GM23338 (cell line): ENCODE measurements at regions not wholly inside any gene's neighbourhood (a gene's known extent, or its start where the extent isn't known, plus 50 kb on each side); places are given as distances from the start of the nearest gene placed in this dataset.

Experiments used
- ATAC-seq: fragments of 200-7000 bp; cut with Tn5 transposase; 3 replicates; pipeline ENCODE4 v1.9.1; 2020
- DNase-seq: peaks from one replicate; pipeline ENCODE4 v3.0.0-alpha.2; 2015; ENCODE audit warnings: low spot score
- H2AFZ ChIP-seq: fragments of 200-600 bp; sonication (generic); 2 replicates; pipeline ENCODE4 v1.8.0; 2016; ENCODE audit warnings: antibody characterized with exemption, mild to moderate bottlenecking, moderate library complexity
- H3F3A ChIP-seq: fragments of 200-600 bp; sonication (generic); replicated peaks from 2 replicates; pipeline ENCODE4 v1.8.0; 2017; ENCODE audit warnings: antibody characterized with exemption, mixed run types, low read depth
- H3K27ac ChIP-seq: fragments of 200-600 bp; sonication (generic); 2 replicates; pipeline ENCODE4 v1.6.1; 2016; ENCODE audit warnings: low read depth
- H3K27me3 ChIP-seq: fragments of 200-600 bp; sonication (generic); 2 replicates; pipeline ENCODE4 v1.8.0; 2016; ENCODE audit warnings: mild to moderate bottlenecking, mixed run types, moderate library complexity; ENCODE audit not compliant: insufficient read depth
- H3K36me3 ChIP-seq: fragments of 200-600 bp; sonication (generic); 2 replicates; pipeline ENCODE4 v1.8.0; 2016; ENCODE audit warnings: mild to moderate bottlenecking; ENCODE audit not compliant: insufficient read depth
- H3K4me1 ChIP-seq: fragments of 200-600 bp; sonication (generic); 2 replicates; pipeline ENCODE4 v1.8.0; 2016; ENCODE audit warnings: mild to moderate bottlenecking, moderate library complexity; ENCODE audit not compliant: insufficient read depth
- H3K4me2 ChIP-seq: fragments of 200-600 bp; sonication (generic); 2 replicates; pipeline ENCODE4 v1.7.1; 2017; ENCODE audit warnings: mixed run types
- H3K4me3 ChIP-seq: fragments of 200-600 bp; sonication (generic); 2 replicates; pipeline ENCODE4 v1.6.1; 2016; ENCODE audit warnings: mixed run types
- H3K79me2 ChIP-seq: fragments of 200-600 bp; sonication (generic); replicated peaks from 2 replicates; pipeline ENCODE4 v1.8.0; 2017; ENCODE audit warnings: mild to moderate bottlenecking; ENCODE audit not compliant: insufficient read depth
- H3K9me2 ChIP-seq: fragments of 200-600 bp; sonication (generic); 2 replicates; pipeline ENCODE4 v1.8.0; 2017; ENCODE audit not compliant: insufficient read depth
- H4K20me1 ChIP-seq: fragments of 200-600 bp; sonication (generic); replicated peaks from 2 replicates; pipeline ENCODE4 v1.8.0; 2017; ENCODE audit warnings: mild to moderate bottlenecking; ENCODE audit not compliant: insufficient read depth
- H3K27ac Mint-ChIP-seq: 2 replicates; pipeline ENCODE4 v1.8.0; 2020; ENCODE audit warnings: inconsistent platforms, mild to moderate bottlenecking, moderate library complexity, mixed read lengths
- H3K27me3 Mint-ChIP-seq: 3 replicates; pipeline ENCODE4 v1.8.0; 2022; ENCODE audit warnings: low read depth, mild to moderate bottlenecking, moderate library complexity, mixed read lengths, inconsistent platforms; ENCODE audit not compliant: insufficient read depth, poor library complexity
- H3K36me3 Mint-ChIP-seq: 3 replicates; pipeline ENCODE4 v1.8.0; 2021; ENCODE audit warnings: low read depth, mild to moderate bottlenecking, inconsistent platforms, moderate library complexity, mixed read lengths
- H3K4me1 Mint-ChIP-seq: 3 replicates; pipeline ENCODE4 v1.8.0; 2020; ENCODE audit warnings: mild to moderate bottlenecking, inconsistent platforms, mixed read lengths
- H3K4me3 Mint-ChIP-seq: 3 replicates; pipeline ENCODE4 v1.8.0; 2021; ENCODE audit warnings: moderate library complexity, mild to moderate bottlenecking, inconsistent platforms, mixed read lengths
- H3K9me3 Mint-ChIP-seq: 3 replicates; pipeline ENCODE4 v1.8.0; 2020; ENCODE audit warnings: moderate library complexity, mild to moderate bottlenecking, inconsistent platforms, mixed read lengths
- CREB1 ChIP-seq: fragments of 250-450 bp; sonication (Bioruptor Pico); IDR thresholded peaks from 2 replicates; pipeline ENCODE4 v1.5.0; 2020; ENCODE audit warnings: low read depth, mild to moderate bottlenecking, moderate library complexity
- CTCF ChIP-seq, 2 experiments: fragments of 200-600 bp in 1 of 2; sonication (generic) in 1 of 2; conservative IDR thresholded peaks; 2 replicates each; pipeline versions ENCODE4 v1.5.1 to v1.6.1; 2016 to 2017; ENCODE audit warnings: antibody characterized with exemption in 2 of 2, low read depth in 2 of 2, mild to moderate bottlenecking in 2 of 2, moderate library complexity in 1 of 2
- ETS1 ChIP-seq: IDR thresholded peaks from 2 replicates; pipeline ENCODE4 v1.6.1; 2016; ENCODE audit warnings: antibody characterized with exemption
- EZH2 ChIP-seq: fragments of 200-600 bp; sonication (generic); IDR thresholded peaks from one replicate; pipeline ENCODE4 v1.8.0; 2017; ENCODE audit warnings: antibody characterized with exemption, mild to moderate bottlenecking, low read depth; ENCODE audit not compliant: unreplicated experiment
- EZH2phosphoT487 ChIP-seq: fragments of 200-600 bp; sonication (generic); IDR thresholded peaks from one replicate; pipeline ENCODE4 v1.8.1; 2018; ENCODE audit warnings: antibody characterized with exemption; ENCODE audit not compliant: unreplicated experiment
- JUNB ChIP-seq: IDR thresholded peaks from one replicate; pipeline ENCODE4 v1.6.1; 2016; ENCODE audit warnings: antibody characterized with exemption; ENCODE audit not compliant: unreplicated experiment
- NANOG ChIP-seq: IDR thresholded peaks from 2 replicates; pipeline ENCODE4 v1.6.1; 2016; ENCODE audit warnings: antibody characterized with exemption, borderline replicate concordance
- POLR2AphosphoS5 ChIP-seq: IDR thresholded peaks from 2 replicates; pipeline ENCODE4 v1.6.1; 2016; ENCODE audit warnings: antibody characterized with exemption, low read depth
- STAT1 ChIP-seq: IDR thresholded peaks from one replicate; pipeline ENCODE4 v1.6.1; 2016; ENCODE audit warnings: antibody characterized with exemption; ENCODE audit not compliant: unreplicated experiment
- ZNF114 ChIP-seq: fragments of 250-450 bp; sonication (Bioruptor Pico); IDR thresholded peaks from 2 replicates; pipeline ENCODE4 v1.5.0; 2020; ENCODE audit warnings: mild to moderate bottlenecking, moderate library complexity
- ZNF331 ChIP-seq: fragments of 250-450 bp; sonication (Bioruptor Pico); IDR thresholded peaks from 2 replicates; pipeline ENCODE4 v1.5.0; 2020; ENCODE audit warnings: low read depth, mild to moderate bottlenecking, moderate library complexity
- TF ChIP-seq, protein P1 (sequence below): IDR thresholded peaks from one replicate; pipeline ENCODE4 v1.6.1; 2018; ENCODE audit warnings: antibody characterized with exemption; ENCODE audit not compliant: unreplicated experiment
- TF ChIP-seq, protein P2 (sequence below): fragments of 250-450 bp; sonication (Bioruptor Pico); IDR thresholded peaks from 2 replicates; pipeline ENCODE4 v1.5.0; 2020; ENCODE audit warnings: mild to moderate bottlenecking, moderate library complexity

GRCh38 chr20:51955756-51956155 lies 153.4 kb upstream of the SALL4 start:
- no peak overlapping the region for H3K4me2 ChIP-seq
- no peak overlapping the region for H2AFZ ChIP-seq
- Mint-ChIP-seq H3K27ac (no peak overlapping the region), H3K4me1 (peaks cover 33% of the 10 kb centered on the region), H3K4me3 (no peak overlapping the region), H3K9me3 (peaks cover 5% of the 10 kb centered on the region), H3K27me3 (peaks cover 1% of the 10 kb centered on the region), H3K36me3 (peaks cover 5% of the 10 kb centered on the region; the same call in 2 of the 3 replicates)
- 0 out of 2 replicates have a peak, but pooled peaks cover 5% of the 10 kb centered on the region for H3F3A ChIP-seq
- TF ChIP-seq, protein P1, sequence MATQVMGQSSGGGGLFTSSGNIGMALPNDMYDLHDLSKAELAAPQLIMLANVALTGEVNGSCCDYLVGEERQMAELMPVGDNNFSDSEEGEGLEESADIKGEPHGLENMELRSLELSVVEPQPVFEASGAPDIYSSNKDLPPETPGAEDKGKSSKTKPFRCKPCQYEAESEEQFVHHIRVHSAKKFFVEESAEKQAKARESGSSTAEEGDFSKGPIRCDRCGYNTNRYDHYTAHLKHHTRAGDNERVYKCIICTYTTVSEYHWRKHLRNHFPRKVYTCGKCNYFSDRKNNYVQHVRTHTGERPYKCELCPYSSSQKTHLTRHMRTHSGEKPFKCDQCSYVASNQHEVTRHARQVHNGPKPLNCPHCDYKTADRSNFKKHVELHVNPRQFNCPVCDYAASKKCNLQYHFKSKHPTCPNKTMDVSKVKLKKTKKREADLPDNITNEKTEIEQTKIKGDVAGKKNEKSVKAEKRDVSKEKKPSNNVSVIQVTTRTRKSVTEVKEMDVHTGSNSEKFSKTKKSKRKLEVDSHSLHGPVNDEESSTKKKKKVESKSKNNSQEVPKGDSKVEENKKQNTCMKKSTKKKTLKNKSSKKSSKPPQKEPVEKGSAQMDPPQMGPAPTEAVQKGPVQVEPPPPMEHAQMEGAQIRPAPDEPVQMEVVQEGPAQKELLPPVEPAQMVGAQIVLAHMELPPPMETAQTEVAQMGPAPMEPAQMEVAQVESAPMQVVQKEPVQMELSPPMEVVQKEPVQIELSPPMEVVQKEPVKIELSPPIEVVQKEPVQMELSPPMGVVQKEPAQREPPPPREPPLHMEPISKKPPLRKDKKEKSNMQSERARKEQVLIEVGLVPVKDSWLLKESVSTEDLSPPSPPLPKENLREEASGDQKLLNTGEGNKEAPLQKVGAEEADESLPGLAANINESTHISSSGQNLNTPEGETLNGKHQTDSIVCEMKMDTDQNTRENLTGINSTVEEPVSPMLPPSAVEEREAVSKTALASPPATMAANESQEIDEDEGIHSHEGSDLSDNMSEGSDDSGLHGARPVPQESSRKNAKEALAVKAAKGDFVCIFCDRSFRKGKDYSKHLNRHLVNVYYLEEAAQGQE, result no peak
- no peak for TF ChIP-seq CTCF (conservative IDR thresholded peaks at IDR 0.05; ENCODE audit: low read depth in 2 of 2)
- TF ChIP-seq CREB1 (CRISPR knock-in tag), result no peak
- TF ChIP-seq EZH2phosphoT487, result no peak
- no peak for TF ChIP-seq STAT1
- TF ChIP-seq POLR2AphosphoS5, result no peak
- TF ChIP-seq ZNF331, result no peak
- no peak for TF ChIP-seq ETS1
- TF ChIP-seq, protein P2, sequence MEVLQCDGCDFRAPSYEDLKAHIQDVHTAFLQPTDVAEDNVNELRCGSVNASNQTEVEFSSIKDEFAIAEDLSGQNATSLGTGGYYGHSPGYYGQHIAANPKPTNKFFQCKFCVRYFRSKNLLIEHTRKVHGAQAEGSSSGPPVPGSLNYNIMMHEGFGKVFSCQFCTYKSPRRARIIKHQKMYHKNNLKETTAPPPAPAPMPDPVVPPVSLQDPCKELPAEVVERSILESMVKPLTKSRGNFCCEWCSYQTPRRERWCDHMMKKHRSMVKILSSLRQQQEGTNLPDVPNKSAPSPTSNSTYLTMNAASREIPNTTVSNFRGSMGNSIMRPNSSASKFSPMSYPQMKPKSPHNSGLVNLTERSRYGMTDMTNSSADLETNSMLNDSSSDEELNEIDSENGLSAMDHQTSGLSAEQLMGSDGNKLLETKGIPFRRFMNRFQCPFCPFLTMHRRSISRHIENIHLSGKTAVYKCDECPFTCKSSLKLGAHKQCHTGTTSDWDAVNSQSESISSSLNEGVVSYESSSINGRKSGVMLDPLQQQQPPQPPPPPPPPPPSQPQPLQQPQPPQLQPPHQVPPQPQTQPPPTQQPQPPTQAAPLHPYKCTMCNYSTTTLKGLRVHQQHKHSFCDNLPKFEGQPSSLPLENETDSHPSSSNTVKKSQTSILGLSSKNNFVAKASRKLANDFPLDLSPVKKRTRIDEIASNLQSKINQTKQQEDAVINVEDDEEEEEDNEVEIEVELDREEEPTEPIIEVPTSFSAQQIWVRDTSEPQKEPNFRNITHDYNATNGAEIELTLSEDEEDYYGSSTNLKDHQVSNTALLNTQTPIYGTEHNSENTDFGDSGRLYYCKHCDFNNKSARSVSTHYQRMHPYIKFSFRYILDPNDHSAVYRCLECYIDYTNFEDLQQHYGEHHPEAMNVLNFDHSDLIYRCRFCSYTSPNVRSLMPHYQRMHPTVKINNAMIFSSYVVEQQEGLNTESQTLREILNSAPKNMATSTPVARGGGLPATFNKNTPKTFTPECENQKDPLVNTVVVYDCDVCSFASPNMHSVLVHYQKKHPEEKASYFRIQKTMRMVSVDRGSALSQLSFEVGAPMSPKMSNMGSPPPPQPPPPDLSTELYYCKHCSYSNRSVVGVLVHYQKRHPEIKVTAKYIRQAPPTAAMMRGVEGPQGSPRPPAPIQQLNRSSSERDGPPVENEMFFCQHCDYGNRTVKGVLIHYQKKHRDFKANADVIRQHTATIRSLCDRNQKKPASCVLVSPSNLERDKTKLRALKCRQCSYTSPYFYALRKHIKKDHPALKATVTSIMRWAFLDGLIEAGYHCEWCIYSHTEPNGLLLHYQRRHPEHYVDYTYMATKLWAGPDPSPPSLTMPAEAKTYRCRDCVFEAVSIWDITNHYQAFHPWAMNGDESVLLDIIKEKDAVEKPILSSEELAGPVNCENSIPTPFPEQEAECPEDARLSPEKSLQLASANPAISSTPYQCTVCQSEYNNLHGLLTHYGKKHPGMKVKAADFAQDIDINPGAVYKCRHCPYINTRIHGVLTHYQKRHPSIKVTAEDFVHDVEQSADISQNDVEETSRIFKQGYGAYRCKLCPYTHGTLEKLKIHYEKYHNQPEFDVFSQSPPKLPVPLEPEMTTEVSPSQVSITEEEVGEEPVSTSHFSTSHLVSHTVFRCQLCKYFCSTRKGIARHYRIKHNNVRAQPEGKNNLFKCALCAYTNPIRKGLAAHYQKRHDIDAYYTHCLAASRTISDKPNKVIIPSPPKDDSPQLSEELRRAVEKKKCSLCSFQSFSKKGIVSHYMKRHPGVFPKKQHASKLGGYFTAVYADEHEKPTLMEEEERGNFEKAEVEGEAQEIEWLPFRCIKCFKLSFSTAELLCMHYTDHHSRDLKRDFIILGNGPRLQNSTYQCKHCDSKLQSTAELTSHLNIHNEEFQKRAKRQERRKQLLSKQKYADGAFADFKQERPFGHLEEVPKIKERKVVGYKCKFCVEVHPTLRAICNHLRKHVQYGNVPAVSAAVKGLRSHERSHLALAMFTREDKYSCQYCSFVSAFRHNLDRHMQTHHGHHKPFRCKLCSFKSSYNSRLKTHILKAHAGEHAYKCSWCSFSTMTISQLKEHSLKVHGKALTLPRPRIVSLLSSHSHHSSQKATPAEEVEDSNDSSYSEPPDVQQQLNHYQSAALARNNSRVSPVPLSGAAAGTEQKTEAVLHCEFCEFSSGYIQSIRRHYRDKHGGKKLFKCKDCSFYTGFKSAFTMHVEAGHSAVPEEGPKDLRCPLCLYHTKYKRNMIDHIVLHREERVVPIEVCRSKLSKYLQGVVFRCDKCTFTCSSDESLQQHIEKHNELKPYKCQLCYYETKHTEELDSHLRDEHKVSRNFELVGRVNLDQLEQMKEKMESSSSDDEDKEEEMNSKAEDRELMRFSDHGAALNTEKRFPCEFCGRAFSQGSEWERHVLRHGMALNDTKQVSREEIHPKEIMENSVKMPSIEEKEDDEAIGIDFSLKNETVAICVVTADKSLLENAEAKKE, result no peak
- TF ChIP-seq ZNF114 (CRISPR knock-in tag), result no peak
- no peak for TF ChIP-seq JUNB
- no peak for TF ChIP-seq NANOG
- TF ChIP-seq EZH2, result no peak
- no peak overlapping the region for H3K27ac ChIP-seq
- H3K4me1 ChIP-seq, result peaks cover 30% of the 10 kb centered on the region
- no peaks in the 10 kb centered on the region for H3K36me3 ChIP-seq
- DNase-seq, result no peak
- H4K20me1 ChIP-seq, result no peaks in the 10 kb centered on the region
- no peak overlapping the region for H3K4me3 ChIP-seq
- no peaks in the 10 kb centered on the region for H3K27me3 ChIP-seq
- H3K79me2 ChIP-seq, result no peaks in the 10 kb centered on the region
- H3K9me2 ChIP-seq, result no peaks in the 10 kb centered on the region
- no peak for ATAC-seq
